ENCODE measurements at regions not wholly inside any gene's neighbourhood (a gene's known extent, or its start where the extent isn't known, plus 50 kb on each side); places are given as distances from the start of the nearest gene placed in this dataset.

DNA sequence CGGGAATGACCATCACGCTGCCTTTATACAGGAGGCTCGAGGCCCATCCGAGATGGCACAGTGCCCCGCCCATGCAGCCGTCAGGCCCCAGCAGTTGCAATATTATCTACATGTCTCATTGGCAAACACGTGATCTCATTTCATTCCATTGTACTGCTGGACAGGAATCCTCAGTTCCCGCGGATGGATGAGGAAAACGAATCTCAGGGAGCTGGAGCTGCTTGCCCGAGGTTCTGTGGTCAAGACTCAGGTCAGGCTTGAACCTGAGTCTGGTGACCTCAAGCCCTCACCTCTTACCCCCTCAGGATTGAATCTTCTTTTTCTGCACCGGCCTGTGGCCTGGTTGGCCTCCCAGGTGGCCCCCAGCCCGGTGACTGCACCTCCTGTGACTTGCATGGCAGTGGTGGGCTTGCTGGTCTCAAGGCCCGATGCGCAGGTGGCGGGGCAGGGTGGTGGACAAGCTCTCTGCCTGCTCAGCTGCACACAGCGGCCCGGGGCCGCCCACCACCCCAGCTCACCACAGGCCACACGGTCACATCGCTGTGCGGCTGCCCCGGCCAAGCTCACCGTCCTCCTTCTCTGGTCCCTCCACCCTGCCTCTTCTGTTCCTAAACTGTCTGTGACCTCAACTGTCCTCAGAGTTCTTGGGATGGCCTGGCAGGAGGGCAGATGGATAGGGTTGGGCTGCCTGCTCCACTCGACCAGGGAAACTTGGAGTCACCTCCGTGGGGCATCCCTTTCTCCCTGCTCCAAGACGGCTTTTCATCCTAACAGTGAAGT, 52.0 kb upstream of the HS6ST1 start:
- Histone ChIP-seq H4K20me1 (ENCODE audit: insufficient read depth) (no peaks in the 10 kb centered on the region), H3K4me3 (ENCODE audit: low read depth in 2 of 2, low read length in 1 of 2) (no peak overlapping the region), H3K9ac (no peak overlapping the region), H3K9me3 (no peaks in the 10 kb centered on the region), H3K4me2 (no peak overlapping the region), H3K79me2 (ENCODE audit: insufficient read depth) (no peaks in the 10 kb centered on the region), H3F3A (replicated peaks; ENCODE audit: insufficient read depth) (no peaks in the 10 kb centered on the region), H3K4me1 (ENCODE audit: control insufficient read depth in 1 of 2, insufficient read depth in 2 of 2, low read depth in 1 of 2, low read length in 1 of 2) (peaks cover 0 to 23% of the 10 kb centered on the region in 2 experiments; a peak in 1 of 4 replicates), H3K9me2 (no peaks in the 10 kb centered on the region), H2AFZ (ENCODE audit: low read depth) (no peak overlapping the region), H3K27me3 (ENCODE audit: insufficient read depth) (no peaks in the 10 kb centered on the region), H3K36me3 (replicated peaks in 1 of 2; ENCODE audit: control insufficient read depth in 1 of 2, insufficient read depth in 2 of 2, low read length in 1 of 2) (no peaks in the 10 kb centered on the region), H3K27ac (ENCODE audit: low read depth in 2 of 2, low read length in 1 of 2) (no peak overlapping the region)
- CTCF ChIA-PET: interaction anchor here (0.8 kb wide), 1 partner anchor 24 kb away, joined by 3 read pairs; no protein-coding TSS in a partner anchor
- DNase-seq: no peak
- TF ChIP-seq, protein P1, sequence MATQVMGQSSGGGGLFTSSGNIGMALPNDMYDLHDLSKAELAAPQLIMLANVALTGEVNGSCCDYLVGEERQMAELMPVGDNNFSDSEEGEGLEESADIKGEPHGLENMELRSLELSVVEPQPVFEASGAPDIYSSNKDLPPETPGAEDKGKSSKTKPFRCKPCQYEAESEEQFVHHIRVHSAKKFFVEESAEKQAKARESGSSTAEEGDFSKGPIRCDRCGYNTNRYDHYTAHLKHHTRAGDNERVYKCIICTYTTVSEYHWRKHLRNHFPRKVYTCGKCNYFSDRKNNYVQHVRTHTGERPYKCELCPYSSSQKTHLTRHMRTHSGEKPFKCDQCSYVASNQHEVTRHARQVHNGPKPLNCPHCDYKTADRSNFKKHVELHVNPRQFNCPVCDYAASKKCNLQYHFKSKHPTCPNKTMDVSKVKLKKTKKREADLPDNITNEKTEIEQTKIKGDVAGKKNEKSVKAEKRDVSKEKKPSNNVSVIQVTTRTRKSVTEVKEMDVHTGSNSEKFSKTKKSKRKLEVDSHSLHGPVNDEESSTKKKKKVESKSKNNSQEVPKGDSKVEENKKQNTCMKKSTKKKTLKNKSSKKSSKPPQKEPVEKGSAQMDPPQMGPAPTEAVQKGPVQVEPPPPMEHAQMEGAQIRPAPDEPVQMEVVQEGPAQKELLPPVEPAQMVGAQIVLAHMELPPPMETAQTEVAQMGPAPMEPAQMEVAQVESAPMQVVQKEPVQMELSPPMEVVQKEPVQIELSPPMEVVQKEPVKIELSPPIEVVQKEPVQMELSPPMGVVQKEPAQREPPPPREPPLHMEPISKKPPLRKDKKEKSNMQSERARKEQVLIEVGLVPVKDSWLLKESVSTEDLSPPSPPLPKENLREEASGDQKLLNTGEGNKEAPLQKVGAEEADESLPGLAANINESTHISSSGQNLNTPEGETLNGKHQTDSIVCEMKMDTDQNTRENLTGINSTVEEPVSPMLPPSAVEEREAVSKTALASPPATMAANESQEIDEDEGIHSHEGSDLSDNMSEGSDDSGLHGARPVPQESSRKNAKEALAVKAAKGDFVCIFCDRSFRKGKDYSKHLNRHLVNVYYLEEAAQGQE (IDR thresholded peaks at IDR 0.05; ENCODE audit: low read depth, low read length): no peak
- TF ChIP-seq TEAD4 (IDR thresholded peaks at IDR 0.05; ENCODE audit: borderline replicate concordance, insufficient read depth) (no peak), ELF1 (IDR thresholded peaks at IDR 0.05) (no peak), TAF1 (IDR thresholded peaks at IDR 0.05; ENCODE audit: borderline replicate concordance, low read depth, low read length) (no peak), TCF12 (IDR thresholded peaks at IDR 0.05) (no peak), JUND (IDR thresholded peaks at IDR 0.05) (no peak), MXI1 (IDR thresholded peaks at IDR 0.05; ENCODE audit: low read depth, low read length) (no peak), GABPA (IDR thresholded peaks at IDR 0.05; ENCODE audit: low read depth) (no peak), RCOR1 (IDR thresholded peaks at IDR 0.05; ENCODE audit: low read length) (no peak), YY1 (IDR thresholded peaks at IDR 0.05; ENCODE audit: low read depth) (no peak)
- TF ChIP-seq, protein P2, sequence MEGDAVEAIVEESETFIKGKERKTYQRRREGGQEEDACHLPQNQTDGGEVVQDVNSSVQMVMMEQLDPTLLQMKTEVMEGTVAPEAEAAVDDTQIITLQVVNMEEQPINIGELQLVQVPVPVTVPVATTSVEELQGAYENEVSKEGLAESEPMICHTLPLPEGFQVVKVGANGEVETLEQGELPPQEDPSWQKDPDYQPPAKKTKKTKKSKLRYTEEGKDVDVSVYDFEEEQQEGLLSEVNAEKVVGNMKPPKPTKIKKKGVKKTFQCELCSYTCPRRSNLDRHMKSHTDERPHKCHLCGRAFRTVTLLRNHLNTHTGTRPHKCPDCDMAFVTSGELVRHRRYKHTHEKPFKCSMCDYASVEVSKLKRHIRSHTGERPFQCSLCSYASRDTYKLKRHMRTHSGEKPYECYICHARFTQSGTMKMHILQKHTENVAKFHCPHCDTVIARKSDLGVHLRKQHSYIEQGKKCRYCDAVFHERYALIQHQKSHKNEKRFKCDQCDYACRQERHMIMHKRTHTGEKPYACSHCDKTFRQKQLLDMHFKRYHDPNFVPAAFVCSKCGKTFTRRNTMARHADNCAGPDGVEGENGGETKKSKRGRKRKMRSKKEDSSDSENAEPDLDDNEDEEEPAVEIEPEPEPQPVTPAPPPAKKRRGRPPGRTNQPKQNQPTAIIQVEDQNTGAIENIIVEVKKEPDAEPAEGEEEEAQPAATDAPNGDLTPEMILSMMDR (IDR thresholded peaks at IDR 0.05): no peak
- TF ChIP-seq, protein P3, sequence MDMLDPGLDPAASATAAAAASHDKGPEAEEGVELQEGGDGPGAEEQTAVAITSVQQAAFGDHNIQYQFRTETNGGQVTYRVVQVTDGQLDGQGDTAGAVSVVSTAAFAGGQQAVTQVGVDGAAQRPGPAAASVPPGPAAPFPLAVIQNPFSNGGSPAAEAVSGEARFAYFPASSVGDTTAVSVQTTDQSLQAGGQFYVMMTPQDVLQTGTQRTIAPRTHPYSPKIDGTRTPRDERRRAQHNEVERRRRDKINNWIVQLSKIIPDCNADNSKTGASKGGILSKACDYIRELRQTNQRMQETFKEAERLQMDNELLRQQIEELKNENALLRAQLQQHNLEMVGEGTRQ (IDR thresholded peaks at IDR 0.05; ENCODE audit: borderline replicate concordance, low read depth, low read length): no peak
- TF ChIP-seq, protein P4, sequence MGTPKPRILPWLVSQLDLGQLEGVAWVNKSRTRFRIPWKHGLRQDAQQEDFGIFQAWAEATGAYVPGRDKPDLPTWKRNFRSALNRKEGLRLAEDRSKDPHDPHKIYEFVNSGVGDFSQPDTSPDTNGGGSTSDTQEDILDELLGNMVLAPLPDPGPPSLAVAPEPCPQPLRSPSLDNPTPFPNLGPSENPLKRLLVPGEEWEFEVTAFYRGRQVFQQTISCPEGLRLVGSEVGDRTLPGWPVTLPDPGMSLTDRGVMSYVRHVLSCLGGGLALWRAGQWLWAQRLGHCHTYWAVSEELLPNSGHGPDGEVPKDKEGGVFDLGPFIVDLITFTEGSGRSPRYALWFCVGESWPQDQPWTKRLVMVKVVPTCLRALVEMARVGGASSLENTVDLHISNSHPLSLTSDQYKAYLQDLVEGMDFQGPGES (IDR thresholded peaks at IDR 0.05; ENCODE audit: low read depth, low read length): no peak
- TF ChIP-seq, protein P5, sequence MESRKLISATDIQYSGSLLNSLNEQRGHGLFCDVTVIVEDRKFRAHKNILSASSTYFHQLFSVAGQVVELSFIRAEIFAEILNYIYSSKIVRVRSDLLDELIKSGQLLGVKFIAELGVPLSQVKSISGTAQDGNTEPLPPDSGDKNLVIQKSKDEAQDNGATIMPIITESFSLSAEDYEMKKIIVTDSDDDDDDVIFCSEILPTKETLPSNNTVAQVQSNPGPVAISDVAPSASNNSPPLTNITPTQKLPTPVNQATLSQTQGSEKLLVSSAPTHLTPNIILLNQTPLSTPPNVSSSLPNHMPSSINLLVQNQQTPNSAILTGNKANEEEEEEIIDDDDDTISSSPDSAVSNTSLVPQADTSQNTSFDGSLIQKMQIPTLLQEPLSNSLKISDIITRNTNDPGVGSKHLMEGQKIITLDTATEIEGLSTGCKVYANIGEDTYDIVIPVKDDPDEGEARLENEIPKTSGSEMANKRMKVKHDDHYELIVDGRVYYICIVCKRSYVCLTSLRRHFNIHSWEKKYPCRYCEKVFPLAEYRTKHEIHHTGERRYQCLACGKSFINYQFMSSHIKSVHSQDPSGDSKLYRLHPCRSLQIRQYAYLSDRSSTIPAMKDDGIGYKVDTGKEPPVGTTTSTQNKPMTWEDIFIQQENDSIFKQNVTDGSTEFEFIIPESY (IDR thresholded peaks at IDR 0.05; ENCODE audit: borderline replicate concordance, low read depth): no peak
- POLR2A ChIA-PET: no interaction called here
- 62% methylated on average over 24 of the region's 27 CpGs for WGBS (ENCODE audit: low lambda C conversion rate)

All from SK-N-SH (cell line).